ENCODE measurements at regions not wholly inside any gene's neighbourhood (a gene's known extent, or its start where the extent isn't known, plus 50 kb on each side); places are given as distances from the start of the nearest gene placed in this dataset.

DNA sequence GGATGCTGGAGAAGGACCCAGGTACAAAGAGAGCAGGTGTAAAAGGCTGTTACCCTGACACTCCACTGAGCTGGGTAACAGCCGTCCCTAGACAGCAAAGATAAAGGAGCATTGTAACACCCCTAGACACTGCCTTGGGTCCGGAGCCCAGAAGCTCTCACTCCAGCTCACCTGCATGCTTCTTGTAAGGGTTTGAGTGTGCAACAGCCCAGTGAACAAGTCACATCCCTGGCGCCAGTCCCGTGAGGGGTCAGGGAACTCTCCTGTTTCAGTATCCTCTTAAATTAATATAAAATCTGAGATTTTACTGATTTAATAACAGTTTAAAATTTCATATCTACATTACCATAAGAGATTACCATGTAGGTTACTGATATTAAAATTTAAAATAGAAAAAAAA lies 124.8 kb upstream of the LMO3 start:
- TF ChIP-seq, protein P1, sequence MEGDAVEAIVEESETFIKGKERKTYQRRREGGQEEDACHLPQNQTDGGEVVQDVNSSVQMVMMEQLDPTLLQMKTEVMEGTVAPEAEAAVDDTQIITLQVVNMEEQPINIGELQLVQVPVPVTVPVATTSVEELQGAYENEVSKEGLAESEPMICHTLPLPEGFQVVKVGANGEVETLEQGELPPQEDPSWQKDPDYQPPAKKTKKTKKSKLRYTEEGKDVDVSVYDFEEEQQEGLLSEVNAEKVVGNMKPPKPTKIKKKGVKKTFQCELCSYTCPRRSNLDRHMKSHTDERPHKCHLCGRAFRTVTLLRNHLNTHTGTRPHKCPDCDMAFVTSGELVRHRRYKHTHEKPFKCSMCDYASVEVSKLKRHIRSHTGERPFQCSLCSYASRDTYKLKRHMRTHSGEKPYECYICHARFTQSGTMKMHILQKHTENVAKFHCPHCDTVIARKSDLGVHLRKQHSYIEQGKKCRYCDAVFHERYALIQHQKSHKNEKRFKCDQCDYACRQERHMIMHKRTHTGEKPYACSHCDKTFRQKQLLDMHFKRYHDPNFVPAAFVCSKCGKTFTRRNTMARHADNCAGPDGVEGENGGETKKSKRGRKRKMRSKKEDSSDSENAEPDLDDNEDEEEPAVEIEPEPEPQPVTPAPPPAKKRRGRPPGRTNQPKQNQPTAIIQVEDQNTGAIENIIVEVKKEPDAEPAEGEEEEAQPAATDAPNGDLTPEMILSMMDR (IDR thresholded peaks at IDR 0.05; ENCODE audit: low read length): no peak
- TF ChIP-seq EZH2phosphoT487 (IDR thresholded peaks at IDR 0.05; ENCODE audit: low read length): no peak

Data from MM.1S (cell line).